ENCODE measurements at regions not wholly inside any gene's neighbourhood (a gene's known extent, or its start where the extent isn't known, plus 50 kb on each side); places are given as distances from the start of the nearest gene placed in this dataset.
"Not testable (repeated sequence)": the region's sequence is repeated elsewhere in the genome, so short reads cannot be mapped to it uniquely, and the experiment has no call there.

GRCh38 chr2:41283079-41283775, 764.6 kb upstream of the PKDCC start:
- DNase-seq (ENCODE audit: low read depth): no peak

- no peak for DNase-seq (ENCODE audit: low read depth)
These were observed 754.3 kb upstream of the PKDCC start for GRCh38 chr2:41293491-41293890.

GRCh38 chr2:41294331-41294730, 753.5 kb upstream of the PKDCC start:
- DNase-seq (ENCODE audit: low read depth): no peak

- DNase-seq (ENCODE audit: low read depth): no peak
These were observed 734.7 kb upstream of the PKDCC start for GRCh38 chr2:41313082-41313481.

GRCh38 chr2:41314511-41315070, 733.2 kb upstream of the PKDCC start:
- no peak for DNase-seq (ENCODE audit: low read depth)

DNA sequence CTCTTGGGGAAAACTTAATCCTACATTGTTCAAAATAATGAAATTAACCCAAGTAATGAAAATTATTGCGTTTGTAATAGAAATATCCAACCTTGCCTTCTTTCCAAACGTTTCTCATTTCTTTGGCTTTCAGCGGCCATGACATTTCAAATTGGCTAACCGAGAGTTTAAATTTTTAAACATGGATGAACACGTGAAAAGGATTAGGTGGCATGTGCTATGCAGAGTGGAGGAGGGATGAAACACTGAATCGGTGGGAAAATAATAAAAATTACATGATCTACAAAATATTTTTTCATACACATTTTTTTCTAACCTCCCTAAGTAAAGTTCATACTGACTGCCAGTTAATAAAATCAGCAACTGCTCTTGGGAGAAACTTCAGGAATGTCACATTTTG, 728.4 kb upstream of the PKDCC start:
- no peak for DNase-seq (ENCODE audit: low read depth)

DNA sequence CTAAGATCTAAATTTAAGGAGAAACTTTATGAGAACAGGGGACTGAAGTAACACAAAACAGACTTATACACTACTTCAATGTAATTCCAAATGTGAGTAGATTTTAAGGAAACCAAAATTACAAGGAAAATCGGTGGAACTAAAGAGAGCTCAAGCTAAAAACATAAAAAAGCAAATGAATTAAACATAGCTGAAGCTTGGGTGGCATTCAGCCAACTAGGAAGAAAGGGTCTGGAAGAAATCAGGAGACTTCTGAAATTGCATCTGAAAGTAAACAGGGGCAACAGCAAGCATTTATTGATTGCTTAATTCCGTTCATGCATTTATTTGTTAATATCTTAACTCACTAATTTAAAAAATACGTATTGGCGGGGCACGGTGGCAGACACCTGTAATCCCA, 727.3 kb upstream of the PKDCC start:
- no peak for DNase-seq (ENCODE audit: low read depth)

DNA sequence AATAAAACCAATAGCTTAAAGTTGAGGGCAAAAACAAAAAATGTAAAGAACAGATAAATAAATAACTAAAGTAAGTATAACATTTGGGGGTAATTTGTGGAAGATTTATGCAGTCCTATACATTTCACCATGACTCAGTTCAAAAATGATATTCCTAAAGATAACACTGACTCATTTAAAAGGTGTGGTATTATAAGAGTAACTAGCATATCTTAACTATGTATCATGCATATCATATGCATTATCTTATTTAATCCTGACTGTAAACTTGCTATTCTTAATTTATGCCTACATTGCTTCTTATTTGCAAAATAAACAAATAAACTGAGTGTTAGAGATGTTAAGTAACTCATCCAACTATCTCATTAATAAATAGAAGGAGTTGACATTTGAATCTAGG, 726.5 kb upstream of the PKDCC start:
- DNase-seq (ENCODE audit: low read depth): no peak

DNA sequence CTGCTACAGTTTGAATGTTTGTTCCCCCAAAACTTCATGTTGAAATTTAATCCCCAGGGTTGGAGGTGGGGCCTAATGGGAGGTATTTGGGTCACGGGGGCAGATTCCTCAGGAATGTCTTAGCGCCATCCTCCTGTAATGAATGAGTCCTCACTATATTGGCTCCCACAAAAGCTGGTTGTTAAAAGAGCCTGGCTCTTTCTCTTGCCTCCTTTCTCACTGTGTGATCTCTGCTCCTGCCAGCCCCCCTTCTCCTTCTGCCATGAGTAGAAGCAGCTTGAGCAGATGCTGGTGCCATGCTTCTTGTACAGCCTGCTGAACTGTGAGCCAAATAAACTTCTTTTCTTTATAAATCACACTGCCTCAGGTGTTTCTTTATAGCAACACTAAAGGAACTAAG, 721.0 kb upstream of the PKDCC start:
- no peak for DNase-seq (ENCODE audit: low read depth)

- DNase-seq (ENCODE audit: low read depth): no peak
These were observed 718.8 kb upstream of the PKDCC start for GRCh38 chr2:41329040-41329439.

DNA sequence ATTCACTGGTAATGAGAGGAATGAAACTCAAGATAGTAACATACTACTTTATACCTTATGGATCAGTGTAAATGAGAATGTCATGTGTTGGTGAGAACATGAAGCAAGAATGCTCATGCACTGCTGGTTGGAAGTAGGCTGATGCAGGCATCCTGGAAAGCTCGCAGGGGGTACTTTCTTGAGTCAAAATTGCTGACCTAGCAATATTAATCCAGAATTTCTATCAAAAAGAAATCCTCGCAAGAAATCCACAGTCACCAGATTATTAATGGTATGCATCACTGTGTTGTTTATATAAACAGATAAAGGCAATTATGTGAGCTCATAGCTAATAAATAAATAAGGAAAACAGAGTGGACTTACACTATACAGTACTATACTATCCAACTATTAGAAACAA, 713.7 kb upstream of the PKDCC start:
- no peak for DNase-seq (ENCODE audit: low read depth)

GRCh38 chr2:41335573-41335972, 712.2 kb upstream of the PKDCC start:
- DNase-seq (ENCODE audit: low read depth): not testable (repeated sequence)

DNA sequence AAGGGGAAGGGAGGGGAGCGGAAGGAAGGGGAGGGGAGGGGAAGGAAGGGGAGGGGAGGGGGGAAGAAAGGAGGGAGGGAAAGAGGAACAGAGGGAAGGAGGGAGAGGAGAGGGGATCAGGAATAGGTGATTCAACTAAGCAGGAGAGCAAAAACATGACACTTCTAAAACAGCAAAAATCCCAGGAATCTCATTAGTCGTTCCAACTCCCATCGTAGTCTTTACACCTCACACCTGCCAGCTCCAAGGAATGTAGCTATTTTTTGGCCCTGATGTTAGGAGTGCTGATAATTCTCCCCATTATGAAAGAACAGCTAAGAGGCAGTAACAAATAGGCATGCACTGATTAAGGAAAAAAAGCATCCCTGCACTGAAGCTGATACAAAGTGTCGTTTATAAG, 709.9 kb upstream of the PKDCC start:
- no peak for DNase-seq (ENCODE audit: low read depth)

- DNase-seq (ENCODE audit: low read depth): no peak
These were observed 703.3 kb upstream of the PKDCC start for GRCh38 chr2:41344529-41344928.

- no peak for DNase-seq (ENCODE audit: low read depth)
These were observed 694.8 kb upstream of the PKDCC start for GRCh38 chr2:41353060-41353459.

- no peak for DNase-seq (ENCODE audit: low read depth)
These were observed 692.0 kb upstream of the PKDCC start for GRCh38 chr2:41355794-41356193.

- no peak for DNase-seq (ENCODE audit: low read depth)
These were observed 683.0 kb upstream of the PKDCC start for GRCh38 chr2:41364842-41365241.

DNA sequence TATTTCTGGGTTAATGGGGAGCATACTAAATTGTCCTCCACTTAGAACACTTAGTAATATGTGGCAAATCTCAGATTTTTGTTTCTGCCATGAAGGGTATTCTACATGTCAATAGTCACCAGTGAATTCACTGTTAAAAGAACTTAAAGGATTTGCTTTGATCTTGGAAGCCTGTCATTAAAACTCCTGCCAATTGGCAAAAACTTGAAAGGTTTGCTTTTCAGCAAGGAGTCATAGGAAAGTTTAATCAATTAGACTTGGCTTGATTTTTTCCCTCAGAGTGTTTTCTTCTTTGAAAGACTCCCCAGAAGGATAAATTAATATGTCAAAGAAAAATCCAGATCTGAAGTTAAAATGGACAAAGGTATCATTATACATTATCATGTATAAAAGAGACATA, 671.9 kb upstream of the PKDCC start:
- DNase-seq (ENCODE audit: low read depth): no peak

DNA sequence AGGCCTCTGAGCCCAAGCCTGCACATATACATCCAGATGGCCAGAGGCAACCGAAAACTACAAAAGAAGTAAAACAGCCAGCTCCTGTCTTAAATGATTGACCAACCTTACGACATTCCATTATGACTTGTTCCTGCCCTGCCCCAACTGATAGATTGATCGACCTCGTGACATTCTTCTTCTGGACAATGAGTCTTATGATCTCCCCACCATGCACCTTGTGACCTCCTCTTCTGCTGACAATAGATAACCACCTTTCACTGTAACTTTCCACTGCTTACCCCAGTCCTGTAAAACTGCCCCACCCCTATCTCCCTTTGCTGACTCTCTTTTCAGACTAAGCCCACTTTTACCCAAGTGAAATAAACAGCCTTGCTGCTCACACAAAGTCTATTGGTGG, 670.0 kb upstream of the PKDCC start:
- no peak for DNase-seq (ENCODE audit: low read depth)

DNA sequence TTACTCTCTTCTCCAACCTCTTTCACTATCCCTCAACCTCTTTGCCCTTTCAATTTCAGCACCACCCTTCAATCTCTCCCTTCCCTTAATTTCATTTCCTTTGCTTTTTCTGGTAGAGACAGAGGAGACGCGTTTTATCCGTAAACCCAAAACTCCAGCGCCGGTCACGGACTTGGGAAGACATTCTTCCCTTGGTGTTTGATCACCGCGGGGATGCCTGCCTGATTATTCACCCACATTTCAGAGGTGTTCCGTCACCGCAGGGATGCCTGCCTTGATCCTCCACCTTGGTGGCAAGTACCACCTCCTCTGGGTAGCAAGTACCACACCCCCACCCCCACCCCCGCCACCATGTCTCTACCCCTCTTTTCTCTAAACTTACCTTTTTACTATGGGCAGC, 669.4 kb upstream of the PKDCC start:
- DNase-seq (ENCODE audit: low read depth): no peak

DNA sequence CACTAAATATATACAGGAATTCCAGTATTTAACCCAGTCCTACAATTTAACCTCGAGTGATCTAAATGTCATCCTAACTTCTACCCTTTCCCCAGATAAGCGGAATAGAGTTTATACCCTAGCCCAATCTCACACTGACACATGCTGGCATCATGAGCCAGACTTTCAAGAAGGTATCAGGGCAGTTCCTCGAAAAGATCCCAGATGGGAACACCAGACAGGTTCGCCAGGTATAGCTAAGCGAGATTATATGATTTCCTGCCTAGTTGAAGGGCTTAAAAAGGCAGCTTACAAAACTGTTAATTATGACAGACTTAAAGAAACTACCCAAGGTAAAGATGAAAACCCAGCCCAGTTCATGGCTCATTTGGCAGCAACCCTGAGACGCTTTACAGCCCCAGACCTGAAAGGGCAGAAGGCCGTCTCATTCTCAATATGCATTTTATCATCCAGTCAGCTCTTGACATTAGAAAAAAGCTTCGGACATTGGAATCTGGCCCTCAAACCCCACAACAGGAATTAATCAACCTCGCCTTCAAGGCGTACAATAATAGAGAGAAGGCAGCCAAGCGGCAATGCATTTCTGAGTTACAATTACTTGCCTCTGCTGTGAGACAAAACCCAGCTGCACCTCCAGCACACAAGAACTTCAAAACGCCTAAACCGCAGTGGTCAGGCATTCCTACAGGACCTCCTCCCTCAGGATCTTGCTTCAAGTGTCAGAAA, 668.2 kb upstream of the PKDCC start:
- peak; percentile 3 for DNase-seq (ENCODE audit: low read depth)

- DNase-seq (ENCODE audit: low read depth): no peak
These were observed 666.1 kb upstream of the PKDCC start for GRCh38 chr2:41381701-41382100.

DNA sequence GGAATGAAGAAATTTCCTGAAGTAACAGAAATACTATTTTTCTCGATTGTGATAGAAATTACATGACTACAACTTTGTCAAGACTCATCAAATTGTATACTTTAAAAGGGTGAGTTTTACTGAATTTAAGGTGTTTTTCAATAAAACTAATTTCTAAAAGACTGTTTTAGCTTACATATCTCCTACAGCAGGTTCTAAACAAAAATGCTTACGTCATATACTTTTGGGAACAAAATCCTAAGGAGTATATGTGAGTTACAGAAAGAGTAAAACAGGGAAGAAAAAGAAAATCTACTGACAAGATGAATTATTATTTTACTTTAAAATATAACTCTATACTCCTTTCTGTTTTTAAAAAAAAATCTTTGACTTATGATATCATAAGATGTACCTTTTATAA, 660.3 kb upstream of the PKDCC start:
- no peak for DNase-seq (ENCODE audit: low read depth)
